ENCODE measurements at regions not wholly inside any gene's neighbourhood (a gene's known extent, or its start where the extent isn't known, plus 50 kb on each side); places are given as distances from the start of the nearest gene placed in this dataset.

GRCh38 chr20:23163562-23163961 lies 77.4 kb upstream of the CD93 start:
- TF ChIP-seq SP1 (IDR thresholded peaks at IDR 0.05): no peak
- no peak for TF ChIP-seq PKNOX1 (IDR thresholded peaks at IDR 0.05)
- TF ChIP-seq HDGF (IDR thresholded peaks at IDR 0.05; ENCODE audit: borderline replicate concordance): no peak
- TF ChIP-seq BHLHE40 (IDR thresholded peaks at IDR 0.05; ENCODE audit: borderline replicate concordance): no peak
- no peak for TF ChIP-seq NFRKB (IDR thresholded peaks at IDR 0.05)
- no peak for TF ChIP-seq SUZ12 (IDR thresholded peaks at IDR 0.05)
- no peak for TF ChIP-seq TARDBP (IDR thresholded peaks at IDR 0.05)
- no peak for TF ChIP-seq FOXM1 (IDR thresholded peaks at IDR 0.05; ENCODE audit: borderline replicate concordance)
- TF ChIP-seq ARNT (IDR thresholded peaks at IDR 0.05): no peak
- TF ChIP-seq ZNF384 (IDR thresholded peaks at IDR 0.05): no peak

All from HEK293T (cell line).